K562 (cell line): ENCODE measurements at regions not wholly inside any gene's neighbourhood (a gene's known extent, or its start where the extent isn't known, plus 50 kb on each side); places are given as distances from the start of the nearest gene placed in this dataset.

Experiments used
- CCNT2 ChIP-seq: IDR thresholded peaks from 2 replicates; pipeline ENCODE4 v1.6.1; 2011; ENCODE audit warnings: borderline replicate concordance, low read depth, mild to moderate bottlenecking, moderate library complexity, mixed read lengths, low read length; ENCODE audit not compliant: insufficient read length; ENCODE audit errors: extremely low read depth
- DPF2 ChIP-seq: fragments of 450-650 bp; IDR thresholded peaks from 2 replicates; pipeline ENCODE4 v1.6.1; 2016
- EP400 ChIP-seq: fragments of 450-650 bp; IDR thresholded peaks from 2 replicates; pipeline ENCODE4 v1.6.1; 2017; ENCODE audit warnings: antibody characterized with exemption, mild to moderate bottlenecking, moderate library complexity
- HDAC1 ChIP-seq, 2 experiments: fragments of 450-650 bp; IDR thresholded peaks; 2 replicates each; pipeline ENCODE4 v1.6.1; 2016 to 2017; ENCODE audit warnings: inconsistent platforms in 1 of 2, mild to moderate bottlenecking in 1 of 2, moderate library complexity in 1 of 2
- MYNN ChIP-seq, 2 experiments: sonication (generic); formaldehyde crosslinking in 1 of 2; IDR thresholded peaks; 2 replicates each; pipeline versions ENCODE4 v1.5.0 to v1.6.1; 2016 to 2020; ENCODE audit warnings: antibody characterized with exemption in 1 of 2, missing genetic modification reagents in 1 of 2
- NRF1 ChIP-seq, 2 experiments: fragments of 450-650 bp; IDR thresholded peaks in 1 of 2; conservative IDR thresholded peaks in 1 of 2; 2 replicates each; pipeline ENCODE4 v1.6.1; 2014; ENCODE audit warnings: mild to moderate bottlenecking in 2 of 2
- RAD21 ChIP-seq, 2 experiments: fragments of 250-450 bp in 1 of 2; fragments of 450-650 bp in 1 of 2; sonication (Bioruptor Pico) in 1 of 2; formaldehyde crosslinking in 1 of 2; IDR thresholded peaks in 1 of 2; conservative IDR thresholded peaks in 1 of 2; 2 replicates each; pipeline versions ENCODE4 v1.4.0 to v1.8.0; 2020 to 2022; ENCODE audit warnings: mild to moderate bottlenecking in 2 of 2, moderate library complexity in 1 of 2
- RBM22 ChIP-seq: fragments of 200-400 bp; formaldehyde crosslinking; IDR thresholded peaks from 2 replicates; pipeline ENCODE4 v1.6.1; 2018; ENCODE audit warnings: low read length, low read depth; ENCODE audit not compliant: poor library complexity, severe bottlenecking
- SMAD4 ChIP-seq: fragments of 250-450 bp; sonication (Bioruptor Pico); conservative IDR thresholded peaks from 2 replicates; pipeline ENCODE4 v1.8.0; 2021; ENCODE audit warnings: inconsistent platforms, mild to moderate bottlenecking, moderate library complexity
- ZNF175 ChIP-seq: fragments of 200-800 bp; sonication (Bioruptor generic); IDR thresholded peaks from 2 replicates; pipeline ENCODE4 v1.6.1; 2016; ENCODE audit warnings: low read depth, mild to moderate bottlenecking, missing genetic modification characterization, missing compliant biosample characterization
- TF ChIP-seq, protein P1 (sequence below): sonication (generic); formaldehyde crosslinking; IDR thresholded peaks from 2 replicates; pipeline ENCODE4 v1.8.1; 2022; ENCODE audit warnings: missing genetic modification reagents
- TF ChIP-seq, protein P2 (sequence below): sonication (generic); formaldehyde crosslinking; IDR thresholded peaks from 2 replicates; pipeline ENCODE4 v1.8.0; 2022; ENCODE audit warnings: mild to moderate bottlenecking, missing genetic modification reagents
- TF ChIP-seq, protein P3 (sequence below): sonication (generic); formaldehyde crosslinking; IDR thresholded peaks from 2 replicates; pipeline ENCODE4 v1.8.0; 2023; ENCODE audit warnings: missing genetic modification reagents, mild to moderate bottlenecking, borderline replicate concordance
- TF ChIP-seq, protein P4 (sequence below), 2 experiments: IDR thresholded peaks; 2 replicates each; pipeline ENCODE4 v1.6.1; 2011; ENCODE audit warnings: borderline replicate concordance in 1 of 2, control low read depth in 1 of 2, low read depth in 1 of 2, low read length in 1 of 2, mild to moderate bottlenecking in 1 of 2, mixed read lengths in 1 of 2, moderate library complexity in 1 of 2; ENCODE audit not compliant: insufficient read depth in 1 of 2, insufficient read length in 1 of 2, poor library complexity in 1 of 2, severe bottlenecking in 1 of 2; ENCODE audit errors: extremely low read depth in 1 of 2

DNA sequence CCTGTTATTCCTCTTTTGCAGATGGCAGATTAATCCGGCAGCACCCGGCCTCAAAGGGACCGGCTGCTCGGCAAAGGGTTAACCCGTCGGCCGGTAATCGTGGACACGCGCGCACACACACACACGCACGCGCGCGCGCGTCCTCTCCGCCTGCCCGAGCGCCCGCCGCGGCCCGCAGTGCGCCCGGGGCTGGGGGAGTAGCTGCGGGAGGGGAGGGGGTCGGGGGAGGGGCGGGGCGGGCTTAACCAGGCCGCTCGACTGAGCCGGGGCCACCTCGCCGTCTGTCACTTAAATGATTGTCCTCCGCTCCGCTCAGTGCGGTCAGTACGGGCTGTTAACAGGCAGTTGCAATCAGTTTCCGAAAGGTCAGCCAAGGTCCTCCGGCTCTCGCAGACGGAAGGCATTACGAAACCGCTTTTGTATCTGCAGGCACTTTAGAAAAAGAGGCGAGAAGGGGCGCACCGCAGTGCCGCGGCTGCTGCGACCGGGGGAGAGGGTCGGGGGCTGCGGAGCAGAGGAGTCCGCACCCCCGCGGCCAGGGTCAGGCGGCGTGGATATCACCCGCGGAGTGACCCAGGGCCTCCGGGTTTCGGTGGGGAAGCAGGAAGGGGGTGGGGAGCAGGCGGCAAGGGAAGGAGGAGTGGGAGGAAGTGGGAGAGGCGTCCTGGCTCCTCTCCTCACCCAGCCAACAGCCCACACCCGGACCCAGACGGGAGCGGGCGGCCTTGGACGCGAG, 57.3 kb upstream of the BCOR start (continued):
- TF ChIP-seq CCNT2, result peak; percentile 64
- TF ChIP-seq ZNF175 (CRISPR knock-in tag), result peak; percentile 43; the same call in 1 of the 2 replicates
- TF ChIP-seq SMAD4 (CRISPR knock-in tag), result peak; percentile 85
- TF ChIP-seq NRF1 (conservative IDR thresholded peaks at IDR 0.05 in 1 of 2, IDR thresholded peaks at IDR 0.05 in 1 of 2), result peak; percentile 75 to 80
- TF ChIP-seq, protein P1, sequence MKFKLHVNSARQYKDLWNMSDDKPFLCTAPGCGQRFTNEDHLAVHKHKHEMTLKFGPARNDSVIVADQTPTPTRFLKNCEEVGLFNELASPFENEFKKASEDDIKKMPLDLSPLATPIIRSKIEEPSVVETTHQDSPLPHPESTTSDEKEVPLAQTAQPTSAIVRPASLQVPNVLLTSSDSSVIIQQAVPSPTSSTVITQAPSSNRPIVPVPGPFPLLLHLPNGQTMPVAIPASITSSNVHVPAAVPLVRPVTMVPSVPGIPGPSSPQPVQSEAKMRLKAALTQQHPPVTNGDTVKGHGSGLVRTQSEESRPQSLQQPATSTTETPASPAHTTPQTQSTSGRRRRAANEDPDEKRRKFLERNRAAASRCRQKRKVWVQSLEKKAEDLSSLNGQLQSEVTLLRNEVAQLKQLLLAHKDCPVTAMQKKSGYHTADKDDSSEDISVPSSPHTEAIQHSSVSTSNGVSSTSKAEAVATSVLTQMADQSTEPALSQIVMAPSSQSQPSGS (CRISPR knock-in tag), result no peak
- TF ChIP-seq EP400, result peak; percentile 40; the same call in 1 of the 2 replicates
- TF ChIP-seq, protein P2, sequence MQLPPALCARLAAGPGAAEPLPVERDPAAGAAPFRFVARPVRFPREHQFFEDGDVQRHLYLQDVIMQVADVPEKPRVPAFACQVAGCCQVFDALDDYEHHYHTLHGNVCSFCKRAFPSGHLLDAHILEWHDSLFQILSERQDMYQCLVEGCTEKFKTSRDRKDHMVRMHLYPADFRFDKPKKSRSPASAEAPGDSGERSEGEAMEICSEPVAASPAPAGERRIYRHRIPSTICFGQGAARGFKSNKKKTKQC (CRISPR knock-in tag), result no peak
- TF ChIP-seq HDAC1 (IDR thresholded peaks at IDR 0.05), result 0 out of 4 replicates have a peak, but pooled peaks of 1 of the 2 experiments have one; percentile 21
- TF ChIP-seq, protein P3, sequence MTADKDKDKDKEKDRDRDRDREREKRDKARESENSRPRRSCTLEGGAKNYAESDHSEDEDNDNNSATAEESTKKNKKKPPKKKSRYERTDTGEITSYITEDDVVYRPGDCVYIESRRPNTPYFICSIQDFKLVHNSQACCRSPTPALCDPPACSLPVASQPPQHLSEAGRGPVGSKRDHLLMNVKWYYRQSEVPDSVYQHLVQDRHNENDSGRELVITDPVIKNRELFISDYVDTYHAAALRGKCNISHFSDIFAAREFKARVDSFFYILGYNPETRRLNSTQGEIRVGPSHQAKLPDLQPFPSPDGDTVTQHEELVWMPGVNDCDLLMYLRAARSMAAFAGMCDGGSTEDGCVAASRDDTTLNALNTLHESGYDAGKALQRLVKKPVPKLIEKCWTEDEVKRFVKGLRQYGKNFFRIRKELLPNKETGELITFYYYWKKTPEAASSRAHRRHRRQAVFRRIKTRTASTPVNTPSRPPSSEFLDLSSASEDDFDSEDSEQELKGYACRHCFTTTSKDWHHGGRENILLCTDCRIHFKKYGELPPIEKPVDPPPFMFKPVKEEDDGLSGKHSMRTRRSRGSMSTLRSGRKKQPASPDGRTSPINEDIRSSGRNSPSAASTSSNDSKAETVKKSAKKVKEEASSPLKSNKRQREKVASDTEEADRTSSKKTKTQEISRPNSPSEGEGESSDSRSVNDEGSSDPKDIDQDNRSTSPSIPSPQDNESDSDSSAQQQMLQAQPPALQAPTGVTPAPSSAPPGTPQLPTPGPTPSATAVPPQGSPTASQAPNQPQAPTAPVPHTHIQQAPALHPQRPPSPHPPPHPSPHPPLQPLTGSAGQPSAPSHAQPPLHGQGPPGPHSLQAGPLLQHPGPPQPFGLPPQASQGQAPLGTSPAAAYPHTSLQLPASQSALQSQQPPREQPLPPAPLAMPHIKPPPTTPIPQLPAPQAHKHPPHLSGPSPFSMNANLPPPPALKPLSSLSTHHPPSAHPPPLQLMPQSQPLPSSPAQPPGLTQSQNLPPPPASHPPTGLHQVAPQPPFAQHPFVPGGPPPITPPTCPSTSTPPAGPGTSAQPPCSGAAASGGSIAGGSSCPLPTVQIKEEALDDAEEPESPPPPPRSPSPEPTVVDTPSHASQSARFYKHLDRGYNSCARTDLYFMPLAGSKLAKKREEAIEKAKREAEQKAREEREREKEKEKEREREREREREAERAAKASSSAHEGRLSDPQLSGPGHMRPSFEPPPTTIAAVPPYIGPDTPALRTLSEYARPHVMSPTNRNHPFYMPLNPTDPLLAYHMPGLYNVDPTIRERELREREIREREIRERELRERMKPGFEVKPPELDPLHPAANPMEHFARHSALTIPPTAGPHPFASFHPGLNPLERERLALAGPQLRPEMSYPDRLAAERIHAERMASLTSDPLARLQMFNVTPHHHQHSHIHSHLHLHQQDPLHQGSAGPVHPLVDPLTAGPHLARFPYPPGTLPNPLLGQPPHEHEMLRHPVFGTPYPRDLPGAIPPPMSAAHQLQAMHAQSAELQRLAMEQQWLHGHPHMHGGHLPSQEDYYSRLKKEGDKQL (CRISPR knock-in tag), result no peak
- TF ChIP-seq MYNN (IDR thresholded peaks at IDR 0.05), result no peak; the same call in 1 of the 2 replicates
- no peak for TF ChIP-seq MYNN (CRISPR knock-in tag; IDR thresholded peaks at IDR 0.05)
- no peak for TF ChIP-seq RBM22
- TF ChIP-seq, protein P4, sequence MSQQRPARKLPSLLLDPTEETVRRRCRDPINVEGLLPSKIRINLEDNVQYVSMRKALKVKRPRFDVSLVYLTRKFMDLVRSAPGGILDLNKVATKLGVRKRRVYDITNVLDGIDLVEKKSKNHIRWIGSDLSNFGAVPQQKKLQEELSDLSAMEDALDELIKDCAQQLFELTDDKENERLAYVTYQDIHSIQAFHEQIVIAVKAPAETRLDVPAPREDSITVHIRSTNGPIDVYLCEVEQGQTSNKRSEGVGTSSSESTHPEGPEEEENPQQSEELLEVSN (IDR thresholded peaks at IDR 0.05; ENCODE audit: borderline replicate concordance in 1 of 2, extremely low read depth in 1 of 2, insufficient read depth in 1 of 2, insufficient read length in 1 of 2, low read depth in 1 of 2, low read length in 1 of 2, poor library complexity in 1 of 2, severe bottlenecking in 1 of 2), result peak in 1 of 2 experiments; percentile 42
- TF ChIP-seq RAD21 (CRISPR knock-in tag; conservative IDR thresholded peaks at IDR 0.05 in 1 of 2, IDR thresholded peaks at IDR 0.05 in 1 of 2), result no peak
- peak; percentile 65 for TF ChIP-seq DPF2
